ENCODE measurements at regions not wholly inside any gene's neighbourhood (a gene's known extent, or its start where the extent isn't known, plus 50 kb on each side); places are given as distances from the start of the nearest gene placed in this dataset.

GRCh38 chr21:28669971-28670653, 322.6 kb downstream of the LTN1 start:
- no peak for DNase-seq (ENCODE audit: extremely low read depth in 1 of 2, low read depth in 1 of 2)

- no peak for DNase-seq (ENCODE audit: extremely low read depth in 1 of 2, low read depth in 1 of 2)
Observed at GRCh38 chr21:28669321-28669720, 323.4 kb downstream of the LTN1 start.

- no peak for DNase-seq (ENCODE audit: extremely low read depth in 1 of 2, low read depth in 1 of 2)
Observed at GRCh38 chr21:28663754-28664153, 328.9 kb downstream of the LTN1 start.

- DNase-seq (ENCODE audit: extremely low read depth in 1 of 2, low read depth in 1 of 2) = no peak
Observed at GRCh38 chr21:28663111-28663693, 329.5 kb downstream of the LTN1 start.

GRCh38 chr21:28657566-28657965, 335.1 kb downstream of the LTN1 start:
- DNase-seq (ENCODE audit: extremely low read depth in 1 of 2, low read depth in 1 of 2) = no peak

- no peak for DNase-seq (ENCODE audit: extremely low read depth in 1 of 2, low read depth in 1 of 2)
Observed at GRCh38 chr21:28655471-28655870, 337.2 kb downstream of the LTN1 start.

GRCh38 chr21:28654406-28654805, 338.3 kb downstream of the LTN1 start:
- DNase-seq (ENCODE audit: extremely low read depth in 1 of 2, low read depth in 1 of 2) = no peak

- no peak for DNase-seq (ENCODE audit: extremely low read depth in 1 of 2, low read depth in 1 of 2)
Observed at GRCh38 chr21:28644762-28645161, 347.9 kb downstream of the LTN1 start.

- no peak for DNase-seq (ENCODE audit: extremely low read depth in 1 of 2, low read depth in 1 of 2)
Observed at GRCh38 chr21:28642891-28643290, 349.8 kb downstream of the LTN1 start.

- no peak for DNase-seq (ENCODE audit: extremely low read depth in 1 of 2, low read depth in 1 of 2)
Observed at GRCh38 chr21:28641731-28642130, 350.9 kb downstream of the LTN1 start.

- no peak for DNase-seq (ENCODE audit: extremely low read depth in 1 of 2, low read depth in 1 of 2)
Observed at GRCh38 chr21:28640326-28640725, 352.4 kb downstream of the LTN1 start.

GRCh38 chr21:28639737-28640136, 352.9 kb downstream of the LTN1 start:
- DNase-seq (ENCODE audit: extremely low read depth in 1 of 2, low read depth in 1 of 2) = no peak

- DNase-seq (ENCODE audit: extremely low read depth in 1 of 2, low read depth in 1 of 2) = no peak
Observed at GRCh38 chr21:28636752-28637691, 355.7 kb downstream of the LTN1 start.

GRCh38 chr21:28635541-28635940, 357.1 kb downstream of the LTN1 start:
- no peak for DNase-seq (ENCODE audit: extremely low read depth in 1 of 2, low read depth in 1 of 2)

- DNase-seq (ENCODE audit: extremely low read depth in 1 of 2, low read depth in 1 of 2) = no peak
Observed at GRCh38 chr21:28633839-28634555, 358.7 kb downstream of the LTN1 start.

- DNase-seq (ENCODE audit: extremely low read depth in 1 of 2, low read depth in 1 of 2) = no peak
Observed at GRCh38 chr21:28632755-28633408, 359.8 kb downstream of the LTN1 start.

GRCh38 chr21:28627691-28628090, 365.0 kb downstream of the LTN1 start:
- DNase-seq (ENCODE audit: extremely low read depth in 1 of 2, low read depth in 1 of 2) = no peak

- no peak for DNase-seq (ENCODE audit: extremely low read depth in 1 of 2, low read depth in 1 of 2)
Observed at GRCh38 chr21:28627261-28627660, 365.4 kb downstream of the LTN1 start.

- no peak for DNase-seq (ENCODE audit: extremely low read depth in 1 of 2, low read depth in 1 of 2)
Observed at GRCh38 chr21:28624626-28625025, 368.1 kb downstream of the LTN1 start.

- no peak for DNase-seq (ENCODE audit: extremely low read depth in 1 of 2, low read depth in 1 of 2)
Observed at GRCh38 chr21:28617300-28617699, 375.4 kb downstream of the LTN1 start.

GRCh38 chr21:28615276-28615675, 377.4 kb downstream of the LTN1 start:
- no peak for DNase-seq (ENCODE audit: extremely low read depth in 1 of 2, low read depth in 1 of 2)

Data from activated CD8-positive, alpha-beta memory T cell treated with anti-CD3 and anti-CD28 coated beads for 1 hour (primary cell).